Gastrocnemius medialis (tissue), 4 donors: ENCODE measurements at regions not wholly inside any gene's neighbourhood (a gene's known extent, or its start where the extent isn't known, plus 50 kb on each side); places are given as distances from the start of the nearest gene placed in this dataset.

ENCODE experiments used
- POLR2A ChIP-seq, 2 donors: fragments of 450-650 bp; IDR thresholded peaks; one replicate each; pipeline ENCODE4 v1.6.1; 2017; ENCODE audit warnings: antibody characterized with exemption in 2 of 2, mild to moderate bottlenecking in 2 of 2, moderate library complexity in 2 of 2
- TF ChIP-seq, protein P1 (sequence below), 5 experiments: fragments of 450-650 bp in 3 of 5; fragments of 200-600 bp in 2 of 5; sonication (generic) in 2 of 5; IDR thresholded peaks in 4 of 5; conservative IDR thresholded peaks in 1 of 5; 1 replicate in 4 of 5; 2 replicates in 1 of 5; pipeline ENCODE4 v1.5.1; 2016 to 2019; ENCODE audit warnings: antibody characterized with exemption in 5 of 5, mild to moderate bottlenecking in 3 of 5, moderate library complexity in 3 of 5

DNA sequence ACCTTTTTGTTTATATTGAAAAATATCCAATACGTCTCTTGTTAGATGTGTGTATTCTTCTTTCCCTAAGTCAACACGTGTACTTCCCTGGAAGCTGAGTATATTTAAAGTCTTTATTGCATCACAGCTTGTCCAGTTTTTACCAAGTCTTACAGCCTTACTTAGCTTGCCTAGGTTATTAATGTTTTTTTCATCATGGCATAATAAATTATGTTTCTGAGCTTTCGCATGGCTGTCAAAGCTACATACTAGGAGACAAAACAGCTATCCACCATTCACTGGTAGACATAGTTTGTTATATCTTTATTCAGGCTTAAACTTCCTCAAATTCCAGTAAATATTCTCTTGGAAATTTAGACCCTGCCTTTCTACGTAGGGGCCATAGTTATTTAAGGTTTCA lies 224.2 kb downstream of the BCHE start:
- no peak for TF ChIP-seq POLR2A (IDR thresholded peaks at IDR 0.05)
- TF ChIP-seq, protein P1, sequence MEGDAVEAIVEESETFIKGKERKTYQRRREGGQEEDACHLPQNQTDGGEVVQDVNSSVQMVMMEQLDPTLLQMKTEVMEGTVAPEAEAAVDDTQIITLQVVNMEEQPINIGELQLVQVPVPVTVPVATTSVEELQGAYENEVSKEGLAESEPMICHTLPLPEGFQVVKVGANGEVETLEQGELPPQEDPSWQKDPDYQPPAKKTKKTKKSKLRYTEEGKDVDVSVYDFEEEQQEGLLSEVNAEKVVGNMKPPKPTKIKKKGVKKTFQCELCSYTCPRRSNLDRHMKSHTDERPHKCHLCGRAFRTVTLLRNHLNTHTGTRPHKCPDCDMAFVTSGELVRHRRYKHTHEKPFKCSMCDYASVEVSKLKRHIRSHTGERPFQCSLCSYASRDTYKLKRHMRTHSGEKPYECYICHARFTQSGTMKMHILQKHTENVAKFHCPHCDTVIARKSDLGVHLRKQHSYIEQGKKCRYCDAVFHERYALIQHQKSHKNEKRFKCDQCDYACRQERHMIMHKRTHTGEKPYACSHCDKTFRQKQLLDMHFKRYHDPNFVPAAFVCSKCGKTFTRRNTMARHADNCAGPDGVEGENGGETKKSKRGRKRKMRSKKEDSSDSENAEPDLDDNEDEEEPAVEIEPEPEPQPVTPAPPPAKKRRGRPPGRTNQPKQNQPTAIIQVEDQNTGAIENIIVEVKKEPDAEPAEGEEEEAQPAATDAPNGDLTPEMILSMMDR (IDR thresholded peaks at IDR 0.05 in 4 of 5, conservative IDR thresholded peaks at IDR 0.05 in 1 of 5) = no peak
